ENCODE measurements at regions not wholly inside any gene's neighbourhood (a gene's known extent, or its start where the extent isn't known, plus 50 kb on each side); places are given as distances from the start of the nearest gene placed in this dataset.

DNA sequence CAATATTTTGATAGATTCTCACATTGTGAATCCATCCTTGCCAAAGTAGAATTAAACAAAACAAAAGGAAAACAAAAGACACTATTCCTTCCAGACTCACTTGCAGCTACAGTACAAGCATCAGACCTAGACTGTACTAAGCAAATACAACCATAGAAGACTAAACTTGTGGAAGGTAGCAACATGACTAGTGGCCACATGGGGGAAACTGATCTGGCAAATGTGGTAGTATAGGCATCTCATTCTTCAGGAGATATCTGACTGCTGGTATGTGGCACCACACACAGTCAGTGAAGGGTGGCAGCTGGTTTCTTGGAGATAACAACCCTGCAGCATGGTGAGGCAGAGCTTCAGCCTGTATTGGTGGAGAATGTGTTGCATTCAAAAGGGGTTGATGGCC lies 81.0 kb upstream of the ACVR2A start:
- Histone ChIP-seq H3K4me1 (ENCODE audit: control insufficient read depth, insufficient read depth, low read length) (no peaks in the 10 kb centered on the region), H3K27ac (ENCODE audit: low read length) (no peak overlapping the region), H3K9me3 (replicated peaks; ENCODE audit: control insufficient read depth, low read depth, low read length) (peaks cover 2% of the 10 kb centered on the region), H3K36me3 (ENCODE audit: control insufficient read depth, insufficient read depth, low read length) (no peaks in the 10 kb centered on the region), H3K4me3 (ENCODE audit: low read length) (no peak overlapping the region), H3K27me3 (ENCODE audit: control insufficient read depth, insufficient read depth, low read length) (no peaks in the 10 kb centered on the region)
- no peak for DNase-seq

DNA sequence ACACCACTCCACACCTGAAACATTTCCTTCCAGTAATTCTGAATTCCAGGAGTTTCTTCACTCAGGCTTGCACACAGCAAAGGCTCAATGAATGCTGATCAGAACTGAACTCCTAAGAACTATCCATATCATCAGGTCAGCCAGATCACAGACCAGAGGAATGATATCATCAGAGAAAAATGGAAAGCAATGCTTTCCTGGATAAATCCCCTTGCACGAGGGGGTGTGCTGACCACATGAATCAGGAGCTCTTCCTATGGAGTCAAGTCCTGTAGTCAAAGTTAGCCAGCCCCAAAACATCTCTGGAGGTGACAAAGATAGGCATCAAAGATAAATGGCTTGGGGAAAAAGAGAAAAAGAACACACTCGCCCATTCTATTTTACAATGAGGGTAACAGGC lies 83.8 kb upstream of the ACVR2A start:
- 29% methylated on average over 1 of the region's 2 CpGs for WGBS (ENCODE audit: insufficient coverage)
- no peak overlapping the region for H3K27ac ChIP-seq (ENCODE audit: low read length)
- H3K27me3 ChIP-seq (ENCODE audit: control insufficient read depth, insufficient read depth, low read length), result no peaks in the 10 kb centered on the region
- H3K4me1 ChIP-seq (ENCODE audit: control insufficient read depth, insufficient read depth, low read length), result no peaks in the 10 kb centered on the region
- no peaks in the 10 kb centered on the region for H3K9me3 ChIP-seq (replicated peaks; ENCODE audit: control insufficient read depth, low read depth, low read length)
- H3K36me3 ChIP-seq (ENCODE audit: control insufficient read depth, insufficient read depth, low read length), result no peaks in the 10 kb centered on the region
- no peak for DNase-seq
- H3K4me3 ChIP-seq (ENCODE audit: low read length), result no peak overlapping the region

DNA sequence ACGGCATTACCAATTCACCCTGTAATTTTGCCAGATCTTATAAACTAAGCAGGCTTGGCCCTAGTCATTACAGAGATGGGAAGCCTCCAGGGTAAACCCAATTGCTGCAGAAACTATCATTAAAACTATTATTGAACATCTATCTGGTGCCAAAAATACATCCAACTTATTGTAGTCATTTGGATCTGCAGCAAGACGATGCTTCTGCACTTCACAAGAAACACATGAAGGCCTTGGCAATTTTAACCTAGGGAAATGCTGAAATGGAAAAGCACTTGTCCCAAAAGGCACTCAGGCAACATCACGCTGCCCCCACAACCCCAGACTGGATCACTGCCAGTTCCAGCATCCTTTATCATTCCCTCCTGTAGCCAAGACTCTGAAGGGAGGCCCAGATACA lies 85.3 kb upstream of the ACVR2A start:
- peak; percentile 64 for DNase-seq
- 42% methylated on average over 2 of the region's 3 CpGs for WGBS (ENCODE audit: insufficient coverage)
- H3K9me3 ChIP-seq (replicated peaks; ENCODE audit: control insufficient read depth, low read depth, low read length), result no peaks in the 10 kb centered on the region
- H3K36me3 ChIP-seq (ENCODE audit: control insufficient read depth, insufficient read depth, low read length), result no peaks in the 10 kb centered on the region
- H3K27me3 ChIP-seq (ENCODE audit: control insufficient read depth, insufficient read depth, low read length), result no peaks in the 10 kb centered on the region
- H3K4me1 ChIP-seq (ENCODE audit: control insufficient read depth, insufficient read depth, low read length), result no peaks in the 10 kb centered on the region
- no peak overlapping the region for H3K4me3 ChIP-seq (ENCODE audit: low read length)
- no peak overlapping the region for H3K27ac ChIP-seq (ENCODE audit: low read length)

DNA sequence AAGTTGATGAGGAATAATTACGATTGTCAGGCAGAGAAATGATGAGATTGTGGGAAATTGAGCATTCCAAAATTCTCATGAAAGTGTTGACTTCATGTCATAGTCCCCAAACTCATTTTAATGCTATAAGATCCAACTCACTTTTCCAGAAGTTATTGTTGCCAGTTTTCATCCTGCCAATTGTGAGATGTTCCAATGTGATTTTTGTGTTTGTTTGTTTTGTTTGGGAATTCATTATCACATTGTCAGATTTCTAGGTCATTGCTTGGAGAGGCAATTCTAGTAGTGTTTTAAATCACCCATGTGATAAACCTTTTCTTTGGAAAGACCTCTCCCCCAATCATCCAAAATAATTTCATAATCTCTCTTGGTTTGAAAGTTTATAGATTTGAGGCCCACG lies 86.0 kb upstream of the ACVR2A start:
- no peaks in the 10 kb centered on the region for H3K4me1 ChIP-seq (ENCODE audit: control insufficient read depth, insufficient read depth, low read length)
- no peaks in the 10 kb centered on the region for H3K36me3 ChIP-seq (ENCODE audit: control insufficient read depth, insufficient read depth, low read length)
- H3K9me3 ChIP-seq (replicated peaks; ENCODE audit: control insufficient read depth, low read depth, low read length), result no peaks in the 10 kb centered on the region
- H3K4me3 ChIP-seq (ENCODE audit: low read length), result no peak overlapping the region
- peak; percentile 68 for DNase-seq
- H3K27me3 ChIP-seq (ENCODE audit: control insufficient read depth, insufficient read depth, low read length), result no peaks in the 10 kb centered on the region
- no peak overlapping the region for H3K27ac ChIP-seq (ENCODE audit: low read length)
- WGBS (ENCODE audit: insufficient coverage), result no CpG with 5 or more reads among the region's 2 CpGs

DNA sequence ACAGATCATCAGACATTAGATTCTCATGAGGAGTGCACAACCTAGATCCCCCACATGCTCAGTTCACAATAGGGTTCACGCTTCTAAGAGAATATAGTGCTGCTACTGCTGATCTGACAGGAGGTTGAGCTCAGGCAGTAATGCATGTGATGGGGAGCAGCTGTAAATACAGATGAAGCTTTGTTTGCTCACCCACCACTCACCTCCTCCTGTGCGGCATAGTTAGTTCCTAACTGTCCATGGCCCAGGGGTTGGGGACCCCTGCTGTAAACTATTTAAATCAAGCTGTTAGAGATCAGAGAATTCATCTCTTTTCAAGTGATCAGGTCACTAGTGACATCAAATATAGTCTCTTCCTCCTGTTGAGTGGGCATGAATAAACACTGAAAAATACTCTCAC lies 88.8 kb upstream of the ACVR2A start:
- Histone ChIP-seq H3K4me1 (ENCODE audit: control insufficient read depth, insufficient read depth, low read length) (no peaks in the 10 kb centered on the region), H3K4me3 (ENCODE audit: low read length) (no peak overlapping the region), H3K27me3 (ENCODE audit: control insufficient read depth, insufficient read depth, low read length) (no peaks in the 10 kb centered on the region), H3K27ac (ENCODE audit: low read length) (no peak overlapping the region), H3K9me3 (replicated peaks; ENCODE audit: control insufficient read depth, low read depth, low read length) (no peaks in the 10 kb centered on the region), H3K36me3 (ENCODE audit: control insufficient read depth, insufficient read depth, low read length) (no peaks in the 10 kb centered on the region)
- WGBS (ENCODE audit: insufficient coverage), result no CpG with 5 or more reads among the region's 2 CpGs
- DNase-seq, result no peak

DNA sequence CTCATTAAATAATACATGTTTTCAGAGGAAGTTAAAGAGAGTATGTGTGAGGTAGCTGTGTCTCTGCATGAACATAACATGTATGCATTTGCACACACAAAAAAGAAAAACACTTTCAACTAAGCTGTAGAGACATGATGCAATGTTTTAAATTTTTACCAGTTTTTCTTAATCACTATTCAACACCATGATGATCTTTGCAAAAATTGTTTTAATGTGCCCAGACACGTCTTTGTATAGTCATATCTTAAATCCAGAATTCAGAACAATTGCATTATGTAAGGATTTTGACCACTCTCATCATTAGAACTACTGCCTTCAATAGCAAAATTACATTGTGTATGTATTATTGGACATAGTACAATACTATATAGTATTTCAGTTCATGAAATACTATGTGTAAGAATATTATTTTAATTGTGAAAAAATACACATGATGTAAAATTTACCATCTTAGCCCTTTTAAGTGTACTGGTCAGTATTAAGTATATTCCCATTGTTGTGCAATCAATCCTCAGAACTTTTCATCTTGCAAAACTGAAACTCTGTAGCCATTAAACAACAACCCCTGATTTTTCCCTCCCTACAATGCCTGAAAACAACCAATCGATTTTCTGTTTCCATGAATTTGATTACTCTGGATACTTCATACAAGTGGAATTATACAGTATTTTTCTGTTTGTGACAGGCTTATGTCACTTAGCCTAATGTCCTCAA lies 104.5 kb upstream of the ACVR2A start:
- Histone ChIP-seq H3K9me3 (replicated peaks; ENCODE audit: control insufficient read depth, low read depth, low read length) (no peaks in the 10 kb centered on the region), H3K27me3 (ENCODE audit: control insufficient read depth, insufficient read depth, low read length) (no peaks in the 10 kb centered on the region), H3K36me3 (ENCODE audit: control insufficient read depth, insufficient read depth, low read length) (no peaks in the 10 kb centered on the region), H3K27ac (ENCODE audit: low read length) (no peak overlapping the region), H3K4me3 (ENCODE audit: low read length) (no peak overlapping the region), H3K4me1 (ENCODE audit: control insufficient read depth, insufficient read depth, low read length) (no peaks in the 10 kb centered on the region)
- DNase-seq, result no peak
- WGBS (ENCODE audit: insufficient coverage), result no CpG with 5 or more reads among the region's 2 CpGs

DNA sequence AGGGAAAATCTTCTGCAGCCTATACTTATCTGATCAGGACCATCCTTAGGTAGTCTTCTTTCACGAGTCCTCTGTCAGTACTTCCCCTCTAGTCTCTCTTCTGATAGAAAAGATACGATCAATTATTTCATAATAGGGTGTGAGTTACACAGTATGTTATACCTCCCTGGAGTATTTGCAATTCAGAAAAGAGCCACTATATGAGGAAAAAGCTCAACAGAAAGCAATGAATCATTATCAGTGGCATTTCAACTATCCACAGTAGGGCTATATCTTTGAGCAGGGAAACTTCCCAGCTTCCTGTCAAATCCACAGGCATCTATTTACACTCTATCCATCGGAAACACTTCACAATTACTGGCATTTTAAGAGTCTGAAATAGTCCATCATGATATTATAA lies 105.3 kb upstream of the ACVR2A start:
- no CpG with 5 or more reads among the region's 3 CpGs for WGBS (ENCODE audit: insufficient coverage)
- DNase-seq, result no peak

DNA sequence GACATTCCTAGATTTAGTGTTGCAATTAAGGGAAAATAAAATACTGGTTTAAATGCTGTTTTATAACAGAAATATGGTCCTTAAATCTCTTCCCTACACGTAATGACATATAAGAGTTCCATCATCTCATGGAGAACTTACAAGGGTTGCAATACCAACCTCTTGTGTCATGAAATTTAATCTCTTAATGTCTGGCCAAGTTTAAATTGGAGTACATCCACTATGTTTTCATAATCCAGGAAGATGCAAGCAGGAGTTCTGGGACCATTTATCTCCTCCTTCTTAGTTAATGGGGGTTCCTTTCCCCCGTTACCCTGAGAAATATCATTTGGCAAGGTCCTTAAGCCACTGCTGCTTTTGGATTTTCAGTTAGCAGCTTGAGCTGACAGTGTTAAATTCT lies 126.0 kb upstream of the ACVR2A start:
- no peaks in the 10 kb centered on the region for H3K36me3 ChIP-seq (ENCODE audit: control insufficient read depth, insufficient read depth, low read length)
- no peak overlapping the region for H3K27ac ChIP-seq (ENCODE audit: low read length)
- no peaks in the 10 kb centered on the region for H3K27me3 ChIP-seq (ENCODE audit: control insufficient read depth, insufficient read depth, low read length)
- H3K9me3 ChIP-seq (replicated peaks; ENCODE audit: control insufficient read depth, low read depth, low read length), result no peaks in the 10 kb centered on the region
- DNase-seq, result peak; percentile 51
- WGBS (ENCODE audit: insufficient coverage), result no CpG with 5 or more reads among the region's 2 CpGs
- peaks cover 3% of the 10 kb centered on the region for H3K4me1 ChIP-seq (ENCODE audit: control insufficient read depth, insufficient read depth, low read length)
- H3K4me3 ChIP-seq (ENCODE audit: low read length), result no peak overlapping the region

More for the DNA sequence above, 105.3 kb upstream of the ACVR2A start:
- Histone ChIP-seq H3K27me3 (ENCODE audit: control insufficient read depth, insufficient read depth, low read length) (no peaks in the 10 kb centered on the region), H3K4me1 (ENCODE audit: control insufficient read depth, insufficient read depth, low read length) (no peaks in the 10 kb centered on the region), H3K4me3 (ENCODE audit: low read length) (no peak overlapping the region), H3K36me3 (ENCODE audit: control insufficient read depth, insufficient read depth, low read length) (no peaks in the 10 kb centered on the region), H3K27ac (ENCODE audit: low read length) (no peak overlapping the region), H3K9me3 (replicated peaks; ENCODE audit: control insufficient read depth, low read depth, low read length) (no peaks in the 10 kb centered on the region)

DNA sequence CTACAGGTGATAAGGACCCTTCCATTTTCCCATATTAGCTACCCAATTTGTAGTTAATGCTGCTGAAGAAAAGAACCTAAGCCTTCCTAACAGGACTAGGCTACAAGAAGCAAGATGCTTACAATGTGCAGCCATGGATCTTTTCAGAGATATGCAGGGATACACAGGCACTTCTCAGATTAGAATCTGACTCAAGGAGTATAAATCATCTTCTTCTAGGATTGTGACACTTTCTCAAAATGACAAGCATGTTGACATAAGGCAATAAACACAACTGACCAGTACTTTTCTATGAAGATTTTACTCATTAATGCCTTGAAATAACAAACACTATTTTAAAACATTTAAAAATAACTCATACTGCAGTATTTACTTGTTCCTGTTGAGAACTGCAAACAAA lies 127.9 kb upstream of the ACVR2A start:
- Histone ChIP-seq H3K4me1 (ENCODE audit: control insufficient read depth, insufficient read depth, low read length) (peaks cover 3% of the 10 kb centered on the region), H3K27ac (ENCODE audit: low read length) (no peak overlapping the region)

DNA sequence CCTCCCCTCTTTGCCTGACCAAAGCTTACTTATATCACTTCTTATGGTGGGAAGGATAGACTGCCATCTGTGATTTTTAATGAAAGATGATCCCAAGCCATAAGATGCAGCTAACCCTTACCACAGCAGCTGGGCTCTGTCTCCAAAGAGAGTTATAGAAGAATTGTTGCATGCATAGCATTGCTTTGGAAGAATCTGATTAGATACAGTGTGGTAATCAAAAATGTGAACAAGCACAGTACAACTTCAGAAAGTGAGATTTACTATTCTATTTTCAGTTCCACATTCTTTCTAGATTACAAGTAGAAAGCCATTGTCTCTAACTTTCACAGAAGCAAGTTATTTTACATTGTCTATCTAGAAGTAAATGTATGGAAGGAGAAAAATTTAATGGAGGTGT lies 129.0 kb upstream of the ACVR2A start:
- H3K9me3 ChIP-seq (replicated peaks; ENCODE audit: control insufficient read depth, low read depth, low read length), result no peaks in the 10 kb centered on the region
- H3K36me3 ChIP-seq (ENCODE audit: control insufficient read depth, insufficient read depth, low read length), result no peaks in the 10 kb centered on the region
- H3K27me3 ChIP-seq (ENCODE audit: control insufficient read depth, insufficient read depth, low read length), result no peaks in the 10 kb centered on the region
- peak; percentile 22 for DNase-seq
- no peak overlapping the region for H3K4me3 ChIP-seq (ENCODE audit: low read length)
- no peak overlapping the region for H3K27ac ChIP-seq (ENCODE audit: low read length)
- H3K4me1 ChIP-seq (ENCODE audit: control insufficient read depth, insufficient read depth, low read length), result peaks cover 3% of the 10 kb centered on the region

More for the DNA sequence above, 127.9 kb upstream of the ACVR2A start:
- Histone ChIP-seq H3K27me3 (ENCODE audit: control insufficient read depth, insufficient read depth, low read length) (no peaks in the 10 kb centered on the region), H3K36me3 (ENCODE audit: control insufficient read depth, insufficient read depth, low read length) (no peaks in the 10 kb centered on the region), H3K9me3 (replicated peaks; ENCODE audit: control insufficient read depth, low read depth, low read length) (no peaks in the 10 kb centered on the region), H3K4me3 (ENCODE audit: low read length) (no peak overlapping the region)
- no peak for DNase-seq

DNA sequence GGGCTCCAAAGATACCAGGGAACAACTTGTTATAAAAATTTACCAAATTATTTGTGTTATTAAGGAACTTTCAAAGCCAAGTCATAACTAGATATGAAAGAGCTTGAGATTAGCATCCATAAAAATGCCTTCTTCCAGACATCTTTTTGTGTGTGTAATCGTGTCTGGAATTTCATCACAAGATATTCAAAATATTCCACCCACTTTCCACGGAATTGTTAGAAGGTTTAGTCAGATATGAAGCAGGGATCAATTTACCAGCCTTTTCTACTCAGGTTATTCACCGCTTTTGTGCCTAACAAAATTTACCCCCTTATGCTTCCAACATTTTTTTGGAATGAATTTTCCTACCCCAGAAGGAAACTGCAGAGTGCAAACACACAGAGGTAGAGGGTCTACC lies 130.2 kb upstream of the ACVR2A start:
- Histone ChIP-seq H3K27ac (ENCODE audit: low read length) (no peak overlapping the region), H3K27me3 (ENCODE audit: control insufficient read depth, insufficient read depth, low read length) (no peaks in the 10 kb centered on the region), H3K36me3 (ENCODE audit: control insufficient read depth, insufficient read depth, low read length) (no peaks in the 10 kb centered on the region), H3K9me3 (replicated peaks; ENCODE audit: control insufficient read depth, low read depth, low read length) (no peaks in the 10 kb centered on the region), H3K4me1 (ENCODE audit: control insufficient read depth, insufficient read depth, low read length) (peaks cover 3% of the 10 kb centered on the region), H3K4me3 (ENCODE audit: low read length) (no peak overlapping the region)
- WGBS (ENCODE audit: insufficient coverage), result no CpG with 5 or more reads among the region's 3 CpGs
- no peak for DNase-seq

Data from muscle of leg (tissue), 3 donors.